Stimulated activated CD4-positive, alpha-beta T cell treated with anti-CD3 and anti-CD28 coated beads, Interleukin-4, amount 100 ng/mL, for 1 hour (primary cell): ENCODE measurements at regions not wholly inside any gene's neighbourhood (a gene's known extent, or its start where the extent isn't known, plus 50 kb on each side); places are given as distances from the start of the nearest gene placed in this dataset.
"Not testable (repeated sequence)": the region's sequence is repeated elsewhere in the genome, so short reads cannot be mapped to it uniquely, and the experiment has no call there.

Experiments
- DNase-seq: peaks from one replicate; pipeline ENCODE4 v3.0.0-alpha.2; 2020

DNA sequence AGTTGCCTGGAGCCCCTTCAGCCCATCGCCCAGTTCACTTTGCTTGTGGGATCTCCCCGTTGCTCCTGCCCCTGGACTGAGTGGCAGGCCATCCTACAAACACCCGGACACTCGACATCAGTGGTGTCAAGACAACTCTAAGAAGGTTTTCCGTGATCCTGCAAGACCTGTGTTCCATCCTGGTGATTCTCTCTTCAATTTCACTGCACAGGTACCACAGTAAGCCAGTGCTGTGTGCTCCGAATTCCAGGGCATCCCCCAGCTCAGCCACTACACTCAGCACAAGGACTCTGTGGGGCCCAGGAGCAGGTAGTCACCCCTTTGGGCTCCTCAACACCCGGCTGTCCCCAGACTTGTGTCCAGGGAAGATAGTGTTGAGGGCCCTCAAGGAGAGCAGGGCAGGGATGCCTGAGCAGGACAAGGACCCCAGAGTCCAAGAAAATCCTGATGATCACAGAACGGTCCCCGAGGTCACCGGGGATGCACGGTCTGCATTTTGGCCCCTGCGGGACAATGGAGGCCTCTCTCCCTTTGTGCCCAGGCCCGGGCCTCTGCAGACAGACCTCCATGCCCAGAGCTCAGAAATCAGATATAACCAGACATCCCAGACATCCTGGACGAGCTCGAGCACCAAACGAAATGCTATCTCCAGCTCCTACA is 146.9 kb upstream of the C1QTNF3 start:
- peak; percentile 4 for DNase-seq

GRCh38 chr5:34190466-34190865 is 147.5 kb upstream of the C1QTNF3 start:
- peak; percentile 4 for DNase-seq

GRCh38 chr5:34191279-34191744 is 148.3 kb upstream of the C1QTNF3 start:
- DNase-seq = peak; percentile 9

GRCh38 chr5:34192064-34192922 is 149.3 kb upstream of the C1QTNF3 start:
- DNase-seq = peak; percentile 5

GRCh38 chr5:34192923-34193262 is 149.9 kb upstream of the C1QTNF3 start:
- not testable (repeated sequence) for DNase-seq

DNA sequence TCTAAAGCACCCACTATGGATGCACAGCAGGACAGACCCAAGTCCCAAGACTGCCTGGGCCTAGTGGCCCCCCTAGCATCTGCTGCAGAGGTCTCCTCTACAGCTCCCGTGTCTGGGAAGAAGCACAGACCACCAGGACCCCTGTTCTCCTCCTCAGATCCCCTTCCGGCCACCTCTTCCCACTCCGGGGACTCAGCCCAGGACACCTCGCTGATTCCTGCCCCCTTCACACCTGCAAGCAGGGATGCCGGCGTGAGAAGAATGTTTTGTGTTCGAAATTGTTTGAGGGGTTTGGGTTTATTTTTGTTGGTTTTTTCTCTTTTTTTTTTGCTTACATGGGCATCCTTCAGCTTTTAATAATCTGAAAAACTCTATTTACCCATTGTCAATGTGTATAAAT is 150.3 kb upstream of the C1QTNF3 start:
- not testable (repeated sequence) for DNase-seq

DNA sequence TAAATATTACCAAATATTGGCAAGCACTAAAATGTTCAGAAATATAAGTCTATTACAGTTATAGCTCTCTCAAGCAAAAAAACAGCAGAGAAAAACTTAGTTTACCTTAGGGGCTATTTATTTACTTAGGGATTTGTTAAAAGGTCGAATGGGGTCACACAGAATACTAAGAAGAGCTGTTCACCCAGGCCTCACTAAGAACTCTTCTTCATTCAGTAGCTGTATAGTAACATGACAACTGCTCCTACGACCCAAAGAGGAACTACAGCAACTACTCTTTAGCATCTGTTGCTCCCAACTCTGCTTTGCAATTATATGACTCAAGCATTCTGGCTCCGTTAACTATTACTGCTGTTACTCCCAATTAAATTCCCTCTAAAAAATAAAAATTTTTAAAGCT is 150.8 kb upstream of the C1QTNF3 start:
- DNase-seq = not testable (repeated sequence)

GRCh38 chr5:34196091-34196490 is 153.1 kb upstream of the C1QTNF3 start:
- DNase-seq = not testable (repeated sequence)

DNA sequence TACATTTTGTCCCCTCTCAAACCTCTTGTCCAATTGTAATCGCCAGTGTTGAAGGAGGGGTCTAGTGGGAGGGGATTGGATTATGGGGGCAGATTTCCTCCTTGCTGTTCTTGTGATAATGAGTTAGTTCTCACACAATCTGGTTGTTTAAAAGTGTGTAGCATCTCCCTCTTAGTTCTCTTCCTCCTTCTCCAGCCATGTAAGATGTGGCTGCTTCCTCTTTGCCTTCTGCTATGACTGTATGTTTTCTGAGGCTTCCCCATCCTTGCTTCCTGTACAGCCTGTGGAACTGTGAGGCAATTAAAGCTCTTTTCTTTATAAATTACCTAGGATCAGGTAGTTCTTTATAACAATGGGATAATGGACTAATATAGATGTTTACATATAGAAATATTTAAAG is 162.3 kb upstream of the C1QTNF3 start:
- not testable (repeated sequence) for DNase-seq

- not testable (repeated sequence) for DNase-seq
Observed at GRCh38 chr5:34217386-34217785, 174.4 kb upstream of the C1QTNF3 start.

DNA sequence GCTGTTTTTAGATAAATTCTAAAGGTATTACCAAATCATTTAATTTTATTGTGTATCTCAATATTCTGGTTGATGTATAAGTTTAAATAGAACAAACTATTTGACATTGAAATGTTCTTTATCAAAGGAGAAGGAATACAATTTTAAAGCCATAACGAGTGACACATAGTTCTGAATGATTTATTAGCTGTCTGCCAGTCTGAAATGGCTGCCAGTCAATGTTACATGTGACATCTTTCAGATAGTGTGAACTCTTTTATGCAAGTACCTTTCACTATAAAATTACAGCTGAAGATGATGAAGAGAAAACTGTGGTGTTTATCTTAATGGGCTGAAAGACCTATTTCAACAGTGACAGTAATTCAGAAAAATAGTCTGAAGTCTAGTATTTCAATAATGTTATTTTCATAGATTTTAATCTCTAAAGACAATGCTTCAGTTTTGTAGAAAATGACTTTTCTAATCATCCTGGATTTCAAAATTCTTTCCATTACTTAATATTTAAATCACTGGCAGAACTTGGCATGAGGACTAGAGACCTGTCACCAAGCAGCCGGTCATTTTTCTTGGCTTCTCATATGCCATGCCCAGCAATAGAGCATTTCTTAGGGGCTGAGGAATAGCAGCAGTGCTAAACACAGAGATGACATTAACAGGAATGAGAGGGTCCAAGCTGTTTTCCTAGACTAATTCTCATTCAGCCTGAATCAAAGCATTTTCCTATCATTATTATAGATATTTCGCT is 178.5 kb upstream of the C1QTNF3 start:
- not testable (repeated sequence) for DNase-seq

GRCh38 chr5:34223158-34223557 is 180.1 kb upstream of the C1QTNF3 start:
- not testable (repeated sequence) for DNase-seq

DNA sequence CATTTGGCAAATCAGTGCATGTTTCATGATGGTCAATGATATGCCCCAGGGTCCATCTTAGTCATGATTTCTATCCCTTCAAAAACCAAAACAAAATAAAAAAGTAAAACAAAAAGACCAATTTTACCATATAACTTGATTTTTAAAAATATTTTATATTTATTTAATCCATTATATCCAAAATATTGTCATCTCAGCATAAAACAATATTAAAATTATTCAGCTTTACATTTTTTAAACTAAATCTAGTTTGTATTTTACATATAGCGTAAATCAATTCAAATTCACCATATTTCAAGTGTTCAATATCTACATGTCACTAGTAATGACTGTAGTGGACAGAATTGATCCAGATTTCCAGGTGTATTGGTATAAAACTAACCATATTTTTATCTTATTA is 187.4 kb upstream of the C1QTNF3 start:
- DNase-seq = not testable (repeated sequence)

GRCh38 chr5:34243802-34244201 is 200.8 kb upstream of the C1QTNF3 start:
- DNase-seq = not testable (repeated sequence)

- peak; percentile 75 for DNase-seq
Observed at GRCh38 chr5:34244281-34245031, 201.4 kb upstream of the C1QTNF3 start.

DNA sequence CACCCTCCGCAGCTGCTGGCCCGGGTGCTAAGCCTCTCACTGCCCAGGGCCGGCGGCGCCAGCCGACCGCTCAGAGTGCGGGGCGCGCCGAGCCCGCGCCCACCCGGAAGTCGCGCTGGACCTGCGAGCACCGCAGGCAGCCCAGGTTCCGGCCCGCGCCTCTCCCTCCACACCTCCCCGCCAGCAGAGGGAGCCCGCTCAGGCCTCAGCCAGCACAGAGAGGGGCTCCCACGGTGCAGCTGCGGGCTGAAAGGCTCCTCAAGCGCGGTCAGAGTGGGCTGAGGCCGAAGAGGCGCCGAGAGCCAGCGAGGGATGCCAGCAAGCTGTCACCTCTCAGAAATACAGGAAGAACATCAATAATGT is 202.0 kb upstream of the C1QTNF3 start:
- not testable (repeated sequence) for DNase-seq

GRCh38 chr5:34245813-34246212 is 202.8 kb upstream of the C1QTNF3 start:
- not testable (repeated sequence) for DNase-seq

GRCh38 chr5:34258598-34258997 is 215.6 kb upstream of the C1QTNF3 start:
- not testable (repeated sequence) for DNase-seq

- not testable (repeated sequence) for DNase-seq
Observed at GRCh38 chr5:34261020-34261419, 218.0 kb upstream of the C1QTNF3 start.

- DNase-seq = not testable (repeated sequence)
Observed at GRCh38 chr5:34266151-34266550, 223.1 kb upstream of the C1QTNF3 start.

GRCh38 chr5:34296759-34297158 is 253.7 kb upstream of the C1QTNF3 start:
- DNase-seq = not testable (repeated sequence)

DNA sequence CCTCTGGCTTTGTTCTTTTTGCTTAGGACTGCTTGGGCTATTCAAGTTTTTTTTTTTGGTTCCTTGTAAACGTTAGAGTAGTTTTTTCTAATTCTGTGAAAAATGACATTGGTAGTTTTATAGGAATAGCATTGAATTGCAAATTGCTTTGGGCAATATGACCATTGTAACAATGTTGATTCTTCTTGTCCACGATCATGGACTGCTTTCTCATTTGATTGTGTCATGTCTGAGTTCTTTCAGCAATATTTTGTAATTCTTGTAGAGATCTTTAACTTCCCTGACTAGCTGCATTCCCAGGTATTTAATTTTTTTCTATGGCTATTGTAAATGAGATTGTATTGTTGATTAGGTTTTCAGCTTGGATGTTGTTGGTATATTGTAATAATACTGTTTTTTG is 286.2 kb upstream of the C1QTNF3 start:
- not testable (repeated sequence) for DNase-seq
